NCI-H2029 treated with DMSO at 0.1 percent for 48 hours (cell line): ENCODE measurements at regions not wholly inside any gene's neighbourhood (a gene's known extent, or its start where the extent isn't known, plus 50 kb on each side); places are given as distances from the start of the nearest gene placed in this dataset.

Source experiments
- DNase-seq: peaks from one replicate; lab custom pipeline; 2025; lab: John Stamatoyannopoulos, UW

DNA sequence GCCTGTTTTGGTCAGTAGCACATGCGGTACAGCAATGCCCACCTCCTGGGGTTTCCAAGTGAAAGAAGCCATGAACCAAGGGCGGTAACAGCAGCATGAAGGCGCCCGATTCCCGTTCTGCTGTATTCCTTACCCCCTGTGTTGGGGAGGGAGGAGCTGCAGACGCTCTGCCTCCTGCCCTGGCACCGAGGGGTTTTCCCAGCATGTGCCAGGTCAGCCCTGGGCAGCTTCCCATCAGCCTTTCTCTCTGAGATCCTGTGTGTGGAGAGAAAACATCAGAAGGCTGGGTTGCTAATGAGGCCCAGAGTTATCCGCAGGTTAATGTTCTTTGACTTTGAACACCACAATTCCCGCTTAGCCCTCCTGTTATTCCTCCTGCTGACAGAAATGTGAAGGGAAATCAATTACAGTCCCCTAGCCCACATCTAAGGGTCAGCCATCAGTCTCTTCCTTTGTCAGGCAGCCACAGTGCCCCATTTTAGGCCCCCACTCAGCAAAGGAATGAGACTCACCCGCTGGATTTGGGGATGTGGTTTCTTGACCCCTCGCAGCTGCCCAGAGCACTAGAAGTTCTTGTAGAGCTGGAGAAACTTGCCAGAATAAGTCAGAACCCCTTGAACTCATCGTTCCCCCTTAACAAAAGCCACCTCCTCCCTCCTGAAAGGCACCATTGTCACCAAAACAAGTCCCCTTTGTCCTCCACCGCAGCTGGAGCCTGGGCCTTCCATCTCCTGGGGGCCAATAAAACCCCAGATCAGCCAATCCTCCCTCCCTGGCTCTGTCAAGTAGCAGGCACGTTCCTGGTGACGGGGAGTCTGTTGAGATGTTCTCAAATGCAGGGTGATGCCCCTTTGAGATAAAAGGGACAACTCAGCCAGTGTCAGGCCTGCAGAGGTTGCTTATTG, 168.5 kb downstream of the KATNIP start:
- no peak for DNase-seq

DNA sequence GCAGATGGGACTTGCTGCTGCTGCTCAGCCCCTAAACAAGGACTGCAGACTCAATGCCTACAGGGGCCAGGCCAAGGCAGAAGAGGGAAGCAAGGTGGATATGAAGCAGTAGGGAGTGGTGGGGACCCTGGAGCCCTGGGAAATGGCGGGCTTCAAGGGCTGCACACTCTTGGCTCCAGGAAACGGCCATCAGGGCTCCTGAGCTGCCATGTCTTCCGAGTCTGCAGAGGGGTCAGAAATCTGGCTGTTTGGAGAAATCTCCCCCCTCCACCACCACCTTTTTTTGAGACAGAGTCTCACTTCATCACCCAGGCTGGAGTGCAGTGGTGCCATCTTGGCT, 169.1 kb downstream of the KATNIP start:
- no peak for DNase-seq

- DNase-seq = no peak
Measured at GRCh38 chr16:27720731-27721530, 171.0 kb downstream of the KATNIP start.

GRCh38 chr16:27721531-27722181, 171.7 kb downstream of the KATNIP start:
- no peak for DNase-seq

GRCh38 chr16:27722207-27722606, 172.3 kb downstream of the KATNIP start:
- no peak for DNase-seq

DNA sequence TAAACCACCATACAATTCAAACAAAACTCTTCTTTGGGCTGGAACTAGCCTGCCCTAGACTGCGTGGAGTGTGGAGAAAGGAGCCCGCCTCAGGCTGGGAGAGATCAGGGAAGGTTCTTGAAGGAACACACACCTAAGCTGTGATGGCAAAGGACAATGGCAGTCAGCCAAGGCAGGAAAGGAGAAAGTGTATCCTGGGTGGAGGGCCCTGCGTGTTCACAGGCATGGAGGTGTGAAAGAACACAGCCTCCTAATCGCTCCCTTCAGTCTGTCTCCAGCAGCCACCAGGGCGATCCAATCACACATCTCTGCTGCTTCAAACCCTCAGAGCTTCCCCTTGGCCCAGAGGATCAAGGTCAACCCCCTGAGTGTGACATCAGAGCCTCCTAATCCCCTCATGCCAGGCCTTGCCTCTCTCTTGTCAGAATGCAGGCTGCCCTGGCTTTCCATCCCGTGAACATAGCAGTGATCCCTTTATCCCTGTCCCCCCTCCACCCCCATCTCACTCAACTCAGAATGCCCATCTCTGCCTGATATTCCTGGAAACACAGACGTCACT, 173.0 kb downstream of the KATNIP start:
- DNase-seq = no peak

- DNase-seq = peak; percentile 18
Measured at GRCh38 chr16:27723711-27724481, 174.0 kb downstream of the KATNIP start.

DNA sequence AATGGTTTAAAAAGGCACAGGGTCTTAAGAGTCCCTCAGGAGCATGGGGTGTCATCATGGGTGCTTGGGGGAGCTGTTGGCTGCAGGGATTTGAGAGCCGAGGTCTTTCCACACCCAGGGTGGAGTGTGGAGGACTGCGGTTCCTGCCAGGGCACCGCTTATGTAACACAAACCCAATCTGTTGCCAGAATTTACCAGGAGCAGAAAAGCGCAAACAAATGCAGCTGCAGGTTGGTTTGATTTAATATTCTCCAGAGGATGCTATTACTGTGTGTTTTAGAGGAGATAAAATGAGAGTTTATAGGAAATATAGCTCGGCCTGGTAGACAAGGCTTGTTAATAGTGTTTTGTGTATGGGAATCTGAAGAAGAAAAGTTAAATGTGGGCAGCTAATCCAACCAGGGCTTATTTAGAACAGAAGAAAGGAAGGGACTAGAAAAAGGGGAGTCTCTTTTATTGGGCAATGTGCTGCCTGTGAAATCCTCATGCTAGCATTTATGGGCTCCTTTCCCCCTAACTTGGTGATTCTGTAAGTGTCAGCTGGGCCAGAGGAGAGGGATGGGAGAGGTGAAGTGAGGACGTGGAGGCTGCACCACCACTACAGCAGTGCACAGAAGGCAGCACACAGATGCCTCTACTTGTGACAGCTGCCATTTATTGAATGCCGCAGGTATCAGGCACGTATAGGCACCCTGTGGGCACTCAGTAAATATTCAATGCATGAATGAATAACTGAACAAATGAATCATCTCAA, 174.7 kb downstream of the KATNIP start:
- DNase-seq = peak; percentile 25

DNA sequence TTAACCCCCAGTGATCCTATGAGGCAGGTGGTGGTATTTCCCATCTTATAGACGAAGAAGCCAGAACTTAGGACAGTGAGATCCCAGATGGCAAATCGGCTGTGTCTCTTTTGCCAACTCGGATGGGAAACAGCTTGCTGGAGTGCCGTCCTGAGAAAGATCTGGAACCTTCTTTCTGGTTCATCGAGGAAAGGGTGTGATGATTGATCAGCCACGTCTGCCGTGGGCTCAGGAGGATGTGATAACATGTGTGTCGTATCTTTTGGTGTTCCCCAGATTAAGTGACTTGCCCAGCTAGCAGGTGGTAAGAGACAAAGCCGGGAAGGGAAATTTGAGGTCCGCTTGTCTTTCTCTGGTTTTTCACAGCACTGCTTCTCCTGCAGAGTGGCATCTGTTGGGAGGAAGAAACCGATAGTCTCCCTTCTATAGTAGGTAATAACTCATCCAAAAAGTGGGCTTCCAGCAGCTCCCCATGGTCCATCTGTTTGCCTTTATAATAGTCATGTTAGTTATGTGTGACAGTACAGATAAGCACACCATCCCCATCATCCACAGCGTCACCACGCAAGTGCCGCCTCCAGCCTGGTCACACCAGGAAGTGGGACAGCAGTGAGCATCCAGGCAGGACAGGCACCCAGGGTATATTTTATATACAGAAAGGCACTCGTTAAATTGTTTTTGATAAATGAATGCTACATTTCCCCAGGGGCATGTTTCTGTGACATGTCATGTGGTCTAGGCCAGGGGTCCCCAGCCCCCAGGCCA, 175.5 kb downstream of the KATNIP start:
- no peak for DNase-seq

DNA sequence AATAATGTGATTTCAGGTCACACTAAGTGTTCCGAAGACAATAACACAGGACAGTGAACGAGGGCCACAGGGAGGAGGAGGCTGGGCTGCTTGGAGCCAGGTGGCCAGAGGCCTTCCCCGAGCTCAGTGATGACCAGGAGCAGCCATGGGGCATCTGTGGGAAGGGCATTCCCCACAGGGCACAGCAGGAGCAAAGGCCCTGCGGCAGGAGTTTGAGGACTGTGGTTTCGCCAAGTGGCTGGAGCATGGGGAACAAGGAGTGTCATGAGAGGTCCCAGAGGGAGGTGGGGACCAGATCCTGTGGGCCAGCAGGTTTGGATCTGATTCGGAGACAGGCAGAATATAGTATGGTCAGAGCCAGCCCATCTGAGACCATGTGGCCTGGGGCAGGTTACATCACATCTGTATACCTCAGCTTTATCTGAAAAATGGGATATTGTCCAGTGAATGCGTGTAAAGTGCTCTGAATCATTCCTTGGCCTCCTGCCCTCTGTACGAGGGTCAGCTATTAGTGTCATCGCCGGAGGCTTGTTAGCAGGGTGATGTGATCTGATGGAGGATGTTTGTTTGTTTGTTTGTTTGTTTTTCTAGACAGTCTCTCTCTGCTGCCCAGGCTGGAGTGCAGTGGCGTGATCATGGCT, 176.8 kb downstream of the KATNIP start:
- DNase-seq = no peak

GRCh38 chr16:27727941-27728340, 178.0 kb downstream of the KATNIP start:
- DNase-seq = no peak

- DNase-seq = no peak
Measured at GRCh38 chr16:27728691-27729090, 178.7 kb downstream of the KATNIP start.

GRCh38 chr16:27729516-27730304, 179.8 kb downstream of the KATNIP start:
- DNase-seq = no peak

DNA sequence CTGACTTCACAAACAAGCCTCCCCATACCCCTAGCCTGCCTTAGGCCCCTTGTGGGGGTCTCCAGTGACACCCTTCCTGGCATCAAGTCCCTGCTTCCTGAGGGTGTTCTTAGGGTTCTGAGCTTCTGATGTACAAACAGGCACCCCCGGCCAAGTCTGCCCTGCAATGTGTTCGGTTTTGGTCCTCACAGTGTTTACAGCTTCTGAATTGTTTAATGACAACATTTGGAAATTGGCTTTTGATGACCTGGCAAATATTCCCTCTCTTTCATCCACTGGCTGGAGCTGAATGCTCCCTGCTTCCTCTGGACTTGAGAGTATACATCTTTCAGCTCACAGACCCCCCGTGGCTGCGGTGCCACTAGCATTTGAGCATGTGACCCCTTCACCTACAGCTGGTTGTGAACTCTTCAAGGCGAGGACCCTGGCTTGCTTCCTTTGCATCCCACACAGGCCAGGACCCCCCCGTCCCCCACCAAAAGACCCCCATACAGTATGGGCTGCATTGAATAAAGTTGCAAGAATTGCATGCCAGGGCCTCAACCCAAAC, 180.8 kb downstream of the KATNIP start:
- no peak for DNase-seq

DNA sequence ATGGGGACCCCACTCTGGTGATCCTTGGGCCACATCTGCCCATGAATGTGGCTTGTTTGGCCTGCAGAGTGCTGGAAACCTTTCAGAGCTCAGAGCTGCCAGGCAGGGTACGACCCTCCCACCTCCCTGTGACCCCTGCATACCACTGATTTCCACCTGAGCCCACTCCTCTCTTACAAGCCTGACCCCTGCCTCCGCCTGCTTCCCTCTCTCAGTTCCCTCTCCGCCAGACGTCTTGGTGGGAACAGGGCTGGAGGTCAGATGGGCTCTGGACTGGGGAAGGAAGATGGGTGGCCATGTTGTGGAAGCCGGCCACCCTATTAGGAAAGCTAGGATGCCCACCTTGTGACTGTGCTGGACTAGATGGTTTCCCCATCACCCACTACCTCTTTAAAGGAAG, 185.1 kb downstream of the KATNIP start:
- no peak for DNase-seq

DNA sequence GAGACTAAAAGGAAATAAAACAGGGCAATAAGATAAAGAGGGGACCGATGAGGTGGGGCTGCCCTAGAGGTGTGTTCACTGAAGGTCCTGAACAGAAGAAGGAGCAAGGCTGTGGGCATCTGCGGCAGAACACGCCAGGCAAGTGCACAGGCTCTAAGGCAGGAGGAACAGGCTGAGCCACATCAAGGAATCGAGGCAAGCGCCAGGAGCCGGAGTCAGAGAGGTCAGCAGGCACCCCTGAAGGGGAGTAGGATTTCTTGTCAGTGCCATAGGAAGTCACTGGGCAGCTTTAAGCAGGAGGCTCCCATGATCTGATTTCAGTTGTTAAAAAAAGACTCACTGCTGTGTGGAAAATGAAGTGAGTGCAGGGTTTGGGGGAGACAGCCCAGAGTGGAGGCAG, 186.5 kb downstream of the KATNIP start:
- no peak for DNase-seq

- DNase-seq = no peak
Measured at GRCh38 chr16:27737513-27737912, 187.6 kb downstream of the KATNIP start.
